Left renal cortex interstitium (tissue), 4 donors: ENCODE measurements at regions not wholly inside any gene's neighbourhood (a gene's known extent, or its start where the extent isn't known, plus 50 kb on each side); places are given as distances from the start of the nearest gene placed in this dataset.
"Not testable (repeated sequence)": the region's sequence is repeated elsewhere in the genome, so short reads cannot be mapped to it uniquely, and the experiment has no call there.

Experiments used
- DNase-seq, 4 donors: peaks; one replicate each; pipeline ENCODE4 v3.0.0-alpha.2; 2013; ENCODE audit warnings: low read depth in 4 of 4, low spot score in 2 of 4, missing footprints in 1 of 4

DNA sequence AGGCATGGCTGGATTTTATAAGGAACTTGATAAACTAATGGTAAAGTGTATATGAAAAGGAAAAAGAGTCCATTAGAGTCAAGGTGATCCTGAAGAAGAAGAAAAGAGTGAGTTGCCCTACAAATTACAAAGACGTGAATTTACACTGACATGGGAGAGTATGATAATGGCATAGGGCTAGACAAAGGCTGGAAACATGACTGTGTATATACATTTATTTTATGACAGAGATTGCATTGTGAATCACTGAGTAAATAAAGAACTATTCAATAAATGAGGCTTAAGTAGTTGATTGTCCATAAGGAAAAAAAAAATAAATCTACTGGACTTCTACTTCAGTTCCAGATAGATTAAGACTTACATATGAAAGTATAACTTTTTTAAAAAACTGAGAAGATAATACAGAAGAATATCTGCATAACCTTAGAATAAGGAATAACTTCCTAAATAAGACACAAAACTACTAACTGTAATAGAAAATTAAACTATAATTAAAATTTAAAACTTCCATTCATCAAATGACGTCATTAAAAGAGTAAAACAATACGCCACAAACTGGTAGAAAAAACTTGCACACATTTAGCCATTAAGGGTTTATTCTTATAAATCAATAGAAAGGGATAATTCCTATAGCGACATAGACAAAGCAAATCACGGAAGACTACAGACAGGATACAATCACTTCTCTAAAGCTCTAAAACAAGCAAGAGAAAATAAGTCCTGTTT, 278.5 kb downstream of the NOVA1 start:
- DNase-seq, result no peak

DNA sequence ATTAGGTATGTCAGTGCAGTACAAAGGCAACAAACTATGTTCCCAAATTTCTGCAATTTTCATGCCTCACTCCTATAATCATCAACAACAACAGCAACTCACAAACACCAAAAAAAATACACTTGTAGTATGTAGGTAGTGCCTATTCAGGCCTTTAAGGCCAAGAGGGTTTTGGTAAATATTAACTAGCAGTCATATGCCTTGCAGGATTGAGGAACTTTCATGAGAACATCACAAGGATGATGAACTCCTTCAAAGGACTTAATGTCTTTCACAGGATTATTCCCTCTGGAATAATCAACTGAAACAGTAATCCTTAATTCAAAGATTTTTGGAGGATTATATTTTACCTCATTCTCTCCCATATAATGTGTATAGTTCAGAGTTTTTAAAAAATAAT, 293.8 kb downstream of the NOVA1 start:
- DNase-seq, result no peak

DNA sequence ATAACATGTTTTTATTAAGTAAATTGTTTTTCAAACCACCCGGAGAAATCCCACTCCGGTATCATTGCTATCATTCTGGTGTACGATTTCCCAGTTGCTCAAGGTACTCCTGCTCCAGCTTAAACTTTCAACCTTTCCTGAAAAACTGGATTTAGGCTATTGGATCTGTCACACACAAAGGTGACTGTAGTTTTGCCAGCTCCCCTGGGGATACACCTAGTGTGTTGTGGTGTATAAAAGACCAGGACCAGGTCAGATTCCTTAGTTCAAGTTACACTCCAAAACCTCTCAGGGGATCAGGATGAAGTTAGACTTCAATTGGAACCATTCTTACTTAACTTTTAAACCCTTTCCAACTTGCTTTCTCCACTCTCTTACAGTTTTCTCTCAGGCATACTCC, 303.9 kb downstream of the NOVA1 start:
- no peak for DNase-seq

- no peak for DNase-seq
Measured at GRCh38 chr14:26289891-26290486, 307.8 kb downstream of the NOVA1 start.

- no peak for DNase-seq
Measured at GRCh38 chr14:26286913-26287205, 311.0 kb downstream of the NOVA1 start.

GRCh38 chr14:26286081-26286912, 311.5 kb downstream of the NOVA1 start:
- DNase-seq, result peak in 1 of 4 donors; percentile 3

DNA sequence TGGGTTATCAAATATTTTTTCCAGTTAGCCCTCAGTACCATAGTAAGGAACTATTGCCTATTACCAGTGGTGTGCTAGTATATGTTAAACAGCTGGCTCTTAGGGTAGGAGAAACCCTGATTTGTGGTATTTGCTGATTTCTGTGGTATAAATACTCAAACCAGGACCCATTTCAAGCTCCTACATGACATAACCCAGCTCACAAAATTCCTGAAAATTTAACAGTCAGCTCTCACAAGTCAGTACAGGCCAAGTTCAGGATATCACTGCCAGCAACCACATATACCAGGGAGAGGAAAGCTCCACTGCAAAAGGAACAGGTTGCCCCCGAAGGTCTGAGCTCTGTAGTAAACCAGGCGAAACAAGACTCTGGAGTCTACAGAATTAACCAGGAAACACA, 315.3 kb downstream of the NOVA1 start:
- DNase-seq, result no peak

- not testable (repeated sequence) for DNase-seq
Measured at GRCh38 chr14:26282011-26282410, 315.8 kb downstream of the NOVA1 start.

DNA sequence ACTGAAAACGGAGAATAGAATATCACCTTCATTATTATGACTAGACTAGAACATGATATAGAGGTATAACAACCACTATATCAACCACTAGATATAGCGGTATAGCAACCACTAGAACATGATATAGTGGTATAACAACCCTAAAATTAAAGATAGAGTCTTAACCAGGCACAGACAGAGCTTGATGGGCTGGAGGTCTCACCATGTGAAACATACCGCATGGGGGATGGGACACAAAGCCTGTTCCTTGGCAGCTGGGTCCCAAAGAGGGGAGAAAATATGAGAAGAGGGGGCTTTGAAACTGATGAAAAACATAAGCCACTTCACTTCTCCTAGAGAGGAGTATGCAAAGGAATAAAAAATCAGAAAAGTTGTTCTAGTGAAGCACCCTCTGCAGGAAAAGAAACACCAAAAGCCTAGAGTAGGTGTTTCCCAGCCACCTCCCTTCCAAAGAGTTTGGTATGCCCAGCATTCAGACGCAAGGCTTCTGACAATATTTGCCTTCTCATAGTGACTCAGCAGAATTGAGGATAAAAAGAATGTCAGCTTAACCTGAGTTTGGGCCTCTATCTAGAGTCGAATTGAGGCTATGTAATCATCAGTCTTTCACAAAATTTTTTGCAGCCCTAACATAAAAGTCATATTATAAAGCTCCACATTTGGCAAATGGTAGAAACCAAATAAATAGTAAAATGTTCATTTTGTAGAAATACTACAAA, 316.4 kb downstream of the NOVA1 start:
- DNase-seq, result no peak

- no peak for DNase-seq
Measured at GRCh38 chr14:26276757-26277156, 321.1 kb downstream of the NOVA1 start.

GRCh38 chr14:26265170-26265685, 332.6 kb downstream of the NOVA1 start:
- DNase-seq, result no peak

GRCh38 chr14:26261368-26262122, 336.3 kb downstream of the NOVA1 start:
- DNase-seq, result no peak

- DNase-seq, result peak in 1 of 4 donors; percentile 7
Measured at GRCh38 chr14:26255213-26255612, 342.6 kb downstream of the NOVA1 start.

GRCh38 chr14:26252176-26252575, 345.7 kb downstream of the NOVA1 start:
- no peak for DNase-seq

GRCh38 chr14:26233118-26233517, 364.7 kb downstream of the NOVA1 start:
- no peak for DNase-seq

DNA sequence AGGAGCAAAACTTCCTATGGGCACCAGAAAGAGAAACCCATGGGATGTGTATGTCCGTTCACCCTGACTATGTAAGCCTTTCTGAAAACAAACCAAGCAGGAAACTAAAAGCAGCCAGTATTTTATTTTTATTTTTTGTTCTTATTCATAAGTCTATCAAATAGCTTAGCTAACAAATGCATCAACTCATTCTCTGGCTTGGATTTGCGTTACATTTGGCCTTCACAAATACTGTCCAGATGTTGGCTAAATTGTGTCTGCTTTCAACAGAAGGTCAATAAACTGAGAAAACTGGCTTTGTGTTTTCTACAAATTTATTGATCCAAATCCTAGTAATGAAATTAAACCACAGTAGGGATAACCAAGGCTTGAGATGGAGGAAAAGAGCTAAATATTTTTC, 379.0 kb downstream of the NOVA1 start:
- DNase-seq, result no peak

DNA sequence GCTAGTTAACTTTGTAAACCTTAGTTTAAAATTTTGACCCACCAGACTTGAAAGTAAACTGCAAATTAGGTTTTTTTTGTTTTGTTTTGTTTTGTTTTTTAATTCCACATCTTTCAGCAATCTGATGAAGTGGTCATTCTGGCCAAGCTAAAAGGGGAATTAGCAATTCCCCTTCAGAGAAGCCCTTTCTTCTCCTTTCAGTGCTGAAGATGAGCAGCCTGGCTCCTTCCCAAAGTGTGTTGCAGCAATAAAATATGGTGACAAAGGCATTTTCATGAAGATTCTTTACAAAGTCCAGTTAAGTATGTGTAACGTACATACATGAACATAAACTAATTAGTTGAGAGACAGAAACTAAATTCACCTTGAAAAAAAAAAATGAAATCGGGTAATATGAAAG, 380.1 kb downstream of the NOVA1 start:
- no peak for DNase-seq

GRCh38 chr14:26216786-26217185, 381.0 kb downstream of the NOVA1 start:
- no peak for DNase-seq

- DNase-seq, result no peak
Measured at GRCh38 chr14:26213846-26214575, 383.8 kb downstream of the NOVA1 start.

- no peak for DNase-seq
Measured at GRCh38 chr14:26209699-26210098, 388.1 kb downstream of the NOVA1 start.
